ENCODE measurements at regions not wholly inside any gene's neighbourhood (a gene's known extent, or its start where the extent isn't known, plus 50 kb on each side); places are given as distances from the start of the nearest gene placed in this dataset.

DNA sequence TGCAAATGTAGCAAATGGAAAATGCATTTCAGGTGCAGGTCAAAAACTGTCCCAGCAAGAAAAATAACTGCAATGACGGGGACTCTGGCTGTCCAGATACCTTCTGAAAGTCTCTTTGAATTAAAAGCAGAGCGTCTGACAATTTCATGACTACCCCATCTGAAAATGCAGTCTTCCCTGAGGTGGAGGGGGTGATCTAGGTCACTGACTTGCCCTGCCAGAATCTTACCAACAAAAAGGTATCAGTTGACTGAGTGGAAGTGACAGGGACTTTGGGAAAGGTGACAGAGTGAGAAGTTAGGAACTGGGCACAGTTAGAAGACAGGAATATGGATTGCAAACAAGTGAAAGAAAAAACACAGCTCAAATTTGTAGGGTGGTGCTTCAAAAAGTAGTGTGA, 402.2 kb downstream of the DHX35 start:
- DNase-seq (ENCODE audit: low spot score in 2 of 2) = no peak
- Histone ChIP-seq H3K27me3 (no peaks in the 10 kb centered on the region), H3K4me1 (no peaks in the 10 kb centered on the region), H3K9me3 (no peaks in the 10 kb centered on the region), H3K4me3 (no peak overlapping the region), H3K36me3 (no peaks in the 10 kb centered on the region), H3K27ac (no peak overlapping the region)
- 81 to 84% methylated on average over 2 of the region's 2 CpGs for WGBS, 2 donors
- TF ChIP-seq EP300 (IDR thresholded peaks at IDR 0.05) (no peak), POLR2A (IDR thresholded peaks at IDR 0.05) (no peak)
- TF ChIP-seq, protein P1, sequence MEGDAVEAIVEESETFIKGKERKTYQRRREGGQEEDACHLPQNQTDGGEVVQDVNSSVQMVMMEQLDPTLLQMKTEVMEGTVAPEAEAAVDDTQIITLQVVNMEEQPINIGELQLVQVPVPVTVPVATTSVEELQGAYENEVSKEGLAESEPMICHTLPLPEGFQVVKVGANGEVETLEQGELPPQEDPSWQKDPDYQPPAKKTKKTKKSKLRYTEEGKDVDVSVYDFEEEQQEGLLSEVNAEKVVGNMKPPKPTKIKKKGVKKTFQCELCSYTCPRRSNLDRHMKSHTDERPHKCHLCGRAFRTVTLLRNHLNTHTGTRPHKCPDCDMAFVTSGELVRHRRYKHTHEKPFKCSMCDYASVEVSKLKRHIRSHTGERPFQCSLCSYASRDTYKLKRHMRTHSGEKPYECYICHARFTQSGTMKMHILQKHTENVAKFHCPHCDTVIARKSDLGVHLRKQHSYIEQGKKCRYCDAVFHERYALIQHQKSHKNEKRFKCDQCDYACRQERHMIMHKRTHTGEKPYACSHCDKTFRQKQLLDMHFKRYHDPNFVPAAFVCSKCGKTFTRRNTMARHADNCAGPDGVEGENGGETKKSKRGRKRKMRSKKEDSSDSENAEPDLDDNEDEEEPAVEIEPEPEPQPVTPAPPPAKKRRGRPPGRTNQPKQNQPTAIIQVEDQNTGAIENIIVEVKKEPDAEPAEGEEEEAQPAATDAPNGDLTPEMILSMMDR (IDR thresholded peaks at IDR 0.05) = no peak

DNA sequence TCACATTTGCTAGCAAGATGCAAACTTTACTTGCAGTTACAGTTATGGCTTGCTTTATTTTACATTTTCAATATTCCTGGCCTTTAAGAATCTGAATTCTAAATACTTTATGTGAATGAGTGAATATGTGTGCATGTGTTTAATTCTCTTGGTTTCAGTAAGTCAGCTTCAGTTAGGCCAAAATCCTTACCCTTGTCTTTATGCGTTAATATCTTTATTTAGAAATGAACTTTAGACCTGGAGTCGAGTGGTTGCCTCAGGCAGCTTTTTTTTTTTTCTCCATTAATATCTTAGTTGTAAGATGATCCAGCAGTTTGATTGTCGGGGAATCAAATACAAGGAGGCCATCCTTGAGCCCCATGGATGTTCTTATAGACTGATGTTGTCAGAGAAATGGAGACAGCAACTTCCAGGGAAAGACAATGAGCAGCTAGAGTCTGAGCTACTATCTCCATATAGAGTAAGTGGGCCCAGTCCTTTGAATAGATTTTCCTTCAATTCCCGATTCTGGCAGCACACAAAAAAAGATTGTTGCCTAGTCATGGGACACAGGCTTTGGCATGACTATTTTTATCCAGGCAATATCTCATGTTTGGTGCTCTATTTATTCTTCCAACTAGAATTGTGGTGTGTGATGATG, 398.0 kb downstream of the DHX35 start:
- H3K27me3 ChIP-seq = no peaks in the 10 kb centered on the region
- H3K4me1 ChIP-seq = no peaks in the 10 kb centered on the region
- H3K36me3 ChIP-seq = no peaks in the 10 kb centered on the region
- no peak overlapping the region for H3K27ac ChIP-seq
- TF ChIP-seq POLR2A (IDR thresholded peaks at IDR 0.05) (no peak), EP300 (IDR thresholded peaks at IDR 0.05) (no peak)
- TF ChIP-seq, protein P1 (IDR thresholded peaks at IDR 0.05) = no peak
- no peaks in the 10 kb centered on the region for H3K9me3 ChIP-seq
- DNase-seq (ENCODE audit: low spot score in 2 of 2) = no peak
- 42 to 48% methylated on average over 4 of the region's 4 CpGs for WGBS, 2 donors
- H3K4me3 ChIP-seq = no peak overlapping the region

DNA sequence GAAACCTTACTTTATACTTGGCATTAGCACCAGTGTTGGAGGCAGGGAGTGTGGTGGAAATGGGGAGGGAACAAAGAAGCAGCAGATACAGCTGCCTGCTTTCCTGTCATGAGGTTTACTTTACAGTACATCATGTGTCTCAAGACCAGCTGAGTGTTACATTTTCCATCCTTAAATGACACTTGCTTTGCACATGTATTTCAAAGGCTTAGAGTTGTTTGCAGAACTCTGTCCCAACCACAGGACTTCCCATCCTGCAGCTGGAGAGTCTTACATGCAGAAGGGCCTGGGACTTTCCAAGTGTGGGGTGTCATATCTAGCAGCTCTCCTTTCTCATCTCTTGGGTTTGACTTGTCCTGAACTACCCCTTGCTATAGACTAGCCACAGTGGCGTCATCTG, 395.9 kb downstream of the DHX35 start:
- no peak overlapping the region for H3K27ac ChIP-seq
- H3K27me3 ChIP-seq = no peaks in the 10 kb centered on the region
- WGBS, 2 donors = 81 to 100% methylated on average over 1 of the region's 1 CpG
- H3K36me3 ChIP-seq = no peaks in the 10 kb centered on the region
- no peak overlapping the region for H3K4me3 ChIP-seq
- TF ChIP-seq EP300 (IDR thresholded peaks at IDR 0.05) = peak; percentile 64 to 78
- TF ChIP-seq POLR2A (IDR thresholded peaks at IDR 0.05) = no peak
- TF ChIP-seq, protein P1 (IDR thresholded peaks at IDR 0.05) = no peak
- H3K4me1 ChIP-seq = no peaks in the 10 kb centered on the region
- peak in 1 of 2 donors; percentile 36 for DNase-seq (ENCODE audit: low spot score in 2 of 2)
- H3K9me3 ChIP-seq = no peaks in the 10 kb centered on the region

DNA sequence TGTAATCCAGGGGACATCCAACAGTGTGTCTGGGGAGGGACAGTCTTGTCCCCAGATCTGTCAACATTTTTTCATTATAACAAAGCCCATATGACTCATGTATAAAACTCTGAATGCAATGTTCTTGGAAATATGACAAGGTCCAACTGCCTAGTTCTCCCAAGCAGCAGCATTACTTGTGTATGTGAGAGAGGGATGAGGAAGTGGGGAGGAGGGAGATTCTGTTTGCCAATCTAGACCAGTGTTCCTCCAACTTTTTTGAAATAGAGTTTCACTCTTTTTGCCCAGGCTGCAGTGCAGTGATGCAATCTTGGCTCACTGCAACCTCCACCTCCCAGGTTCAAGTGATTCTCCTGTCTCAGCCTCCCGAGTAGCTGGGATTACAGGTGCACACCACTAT, 394.8 kb downstream of the DHX35 start:
- no peak overlapping the region for H3K4me3 ChIP-seq
- peak overlapping the region in 1 of 4 donors; percentile 27 for H3K27ac ChIP-seq
- peak in 1 of 2 donors; percentile 67 for TF ChIP-seq EP300 (IDR thresholded peaks at IDR 0.05)
- TF ChIP-seq, protein P1 (IDR thresholded peaks at IDR 0.05) = no peak
- H3K4me1 ChIP-seq = no peaks in the 10 kb centered on the region
- 81% methylated on average over 1 of the region's 1 CpG for whole genome bisulfite sequencing, 2 donors
- no peaks in the 10 kb centered on the region for H3K36me3 ChIP-seq
- H3K27me3 ChIP-seq = no peaks in the 10 kb centered on the region
- H3K9me3 ChIP-seq = no peaks in the 10 kb centered on the region
- DNase-seq (ENCODE audit: low spot score in 2 of 2) = no peak

DNA sequence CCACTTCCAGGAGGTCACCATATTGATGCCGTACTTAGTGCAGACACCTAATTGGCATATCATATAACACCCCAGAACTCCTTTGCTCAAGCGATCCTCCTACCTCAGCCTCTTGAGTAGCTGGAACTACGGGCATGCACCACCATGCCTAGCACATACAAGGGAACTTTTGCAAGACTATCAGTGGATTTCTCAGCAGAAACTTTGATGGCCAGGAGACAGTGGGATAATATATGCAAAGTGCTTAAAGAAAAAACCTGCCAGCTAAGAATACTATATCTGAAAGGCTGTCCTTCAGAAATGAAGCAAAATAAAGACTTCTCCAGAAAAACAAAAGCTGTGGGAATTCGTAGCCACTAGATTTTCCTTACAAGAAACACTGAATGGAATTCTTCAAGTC, 387.1 kb downstream of the DHX35 start:
- 89 to 90% methylated on average over 4 of the region's 4 CpGs for WGBS, 2 donors
- Histone ChIP-seq H3K4me1 (no peaks in the 10 kb centered on the region), H3K27me3 (no peaks in the 10 kb centered on the region), H3K4me3 (no peak overlapping the region), H3K9me3 (peaks cover 0 to 36% (median 7%) of the 10 kb centered on the region in 4 donors), H3K36me3 (no peaks in the 10 kb centered on the region), H3K27ac (no peak overlapping the region)
- TF ChIP-seq POLR2A (IDR thresholded peaks at IDR 0.05) = no peak
- no peak for DNase-seq (ENCODE audit: low spot score in 2 of 2)

DNA sequence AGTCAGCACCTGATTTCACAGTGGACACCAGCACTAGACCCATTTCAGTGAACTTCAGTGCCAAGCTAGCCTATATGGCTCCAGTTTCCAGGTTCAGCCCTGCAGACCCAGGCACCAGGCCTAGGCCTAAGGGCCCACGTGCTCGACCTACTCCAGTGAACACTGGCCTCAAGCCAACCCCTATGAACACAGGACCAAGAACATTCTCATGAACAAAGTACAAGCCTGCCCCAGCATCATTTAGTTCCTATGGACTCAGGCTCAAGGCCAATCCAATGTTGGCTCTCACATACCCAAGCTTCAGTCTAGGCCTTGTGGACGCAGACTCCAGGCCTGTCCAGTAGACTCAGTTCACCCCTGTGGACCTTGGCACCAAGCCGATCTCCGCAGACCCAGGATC, 385.5 kb downstream of the DHX35 start:
- Histone ChIP-seq H3K9me3 (peaks cover 0 to 36% (median 7%) of the 10 kb centered on the region in 4 donors), H3K27me3 (no peaks in the 10 kb centered on the region), H3K4me3 (no peak overlapping the region), H3K4me1 (no peaks in the 10 kb centered on the region), H3K27ac (no peak overlapping the region), H3K36me3 (no peaks in the 10 kb centered on the region)
- no peak for DNase-seq (ENCODE audit: low spot score in 2 of 2)
- WGBS, 2 donors = 91 to 96% methylated on average over 4 to 5 of the region's 5 CpGs
- TF ChIP-seq POLR2A (IDR thresholded peaks at IDR 0.05) = no peak
- no peak for TF ChIP-seq EP300 (IDR thresholded peaks at IDR 0.05)
- TF ChIP-seq, protein P1 (IDR thresholded peaks at IDR 0.05) = no peak

Measured in tibial nerve (tissue), 4 donors.